ENCODE measurements at regions not wholly inside any gene's neighbourhood (a gene's known extent, or its start where the extent isn't known, plus 50 kb on each side); places are given as distances from the start of the nearest gene placed in this dataset.

DNA sequence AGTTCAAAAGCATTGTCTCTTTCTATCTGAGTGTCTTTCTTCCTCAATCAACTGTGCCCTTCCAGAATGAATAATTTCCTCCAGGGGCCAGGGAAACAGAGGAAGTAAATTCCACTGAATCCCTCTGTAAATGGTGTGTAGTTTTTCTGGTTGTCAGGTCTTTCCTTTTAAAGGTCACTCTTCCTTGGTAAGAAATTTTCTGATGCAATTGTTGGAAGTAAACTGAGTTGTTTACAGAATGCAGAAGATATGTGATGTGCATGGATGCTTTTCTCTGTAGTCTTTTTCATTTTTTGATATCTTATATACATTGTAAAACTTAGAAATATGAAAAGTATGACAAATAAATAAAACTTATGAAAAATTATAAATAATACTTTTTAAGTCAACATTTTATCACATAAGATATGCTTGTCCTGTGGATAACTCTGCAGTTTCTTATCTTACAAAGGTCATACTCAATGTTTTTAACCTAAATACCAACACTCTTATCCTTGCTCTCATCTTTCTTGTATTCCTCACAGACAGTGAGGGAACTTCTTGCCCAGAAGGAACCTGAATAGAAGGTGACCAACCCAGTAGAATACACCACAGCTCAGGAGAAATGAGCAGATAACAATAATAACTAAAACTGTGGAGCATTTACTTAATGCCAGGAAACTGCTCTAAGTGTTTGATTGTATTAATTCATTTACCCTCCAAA, 234.5 kb downstream of the METTL4 start:
- DNase-seq, result no peak

GRCh38 chr18:2337552-2338141, 233.7 kb downstream of the METTL4 start:
- peak; percentile 6 for DNase-seq

GRCh38 chr18:2338601-2339000, 232.7 kb downstream of the METTL4 start:
- DNase-seq, result no peak

- no peak for DNase-seq
These were observed 231.0 kb downstream of the METTL4 start for GRCh38 chr18:2340335-2340734.

- DNase-seq, result no peak
These were observed 223.3 kb downstream of the METTL4 start for GRCh38 chr18:2348003-2348402.

- DNase-seq, result no peak
These were observed 220.0 kb downstream of the METTL4 start for GRCh38 chr18:2351126-2351850.

DNA sequence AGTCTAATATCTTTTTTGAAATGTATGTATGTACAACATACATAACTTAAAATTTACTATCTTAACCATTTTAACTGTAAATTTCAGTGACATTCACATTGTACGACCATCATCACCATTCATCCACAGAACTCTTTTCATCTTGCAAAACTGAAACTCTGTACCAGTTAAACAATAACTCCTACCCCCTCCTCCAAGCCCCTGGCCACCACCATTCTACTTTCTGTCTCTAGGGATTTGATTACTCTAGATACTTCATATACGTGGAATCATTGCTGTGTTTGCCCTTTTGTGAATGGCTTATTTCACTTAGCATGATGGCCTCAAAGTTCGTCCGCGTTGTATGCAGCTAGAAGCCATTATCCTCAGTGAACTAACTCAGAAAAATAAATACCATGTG, 217.0 kb downstream of the METTL4 start:
- no peak for DNase-seq

GRCh38 chr18:2356906-2357305, 214.4 kb downstream of the METTL4 start:
- no peak for DNase-seq

DNA sequence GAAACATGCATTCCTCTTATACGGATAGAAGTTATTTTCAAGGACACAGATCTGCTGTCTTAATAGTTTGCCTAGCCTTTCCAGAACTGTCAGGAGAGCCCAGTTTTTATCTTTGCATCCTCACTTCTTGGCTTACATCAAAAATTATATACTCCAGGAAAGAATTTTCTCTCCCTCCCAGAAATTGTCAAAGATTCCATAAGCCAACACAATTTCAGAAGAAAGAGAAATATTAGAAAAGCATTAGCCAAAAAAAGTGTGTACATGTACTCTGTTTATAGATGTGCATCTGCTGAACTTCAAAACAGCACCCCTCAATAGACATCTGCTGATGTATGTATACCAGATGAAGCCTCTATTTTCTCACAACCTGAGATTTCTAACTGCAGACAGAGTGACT, 210.4 kb downstream of the METTL4 start:
- no peak for DNase-seq

GRCh38 chr18:2368102-2368501, 203.2 kb downstream of the METTL4 start:
- no peak for DNase-seq

- no peak for DNase-seq
These were observed 194.6 kb downstream of the METTL4 start for GRCh38 chr18:2376707-2377106.

GRCh38 chr18:2380101-2380500, 191.2 kb downstream of the METTL4 start:
- DNase-seq, result no peak

DNA sequence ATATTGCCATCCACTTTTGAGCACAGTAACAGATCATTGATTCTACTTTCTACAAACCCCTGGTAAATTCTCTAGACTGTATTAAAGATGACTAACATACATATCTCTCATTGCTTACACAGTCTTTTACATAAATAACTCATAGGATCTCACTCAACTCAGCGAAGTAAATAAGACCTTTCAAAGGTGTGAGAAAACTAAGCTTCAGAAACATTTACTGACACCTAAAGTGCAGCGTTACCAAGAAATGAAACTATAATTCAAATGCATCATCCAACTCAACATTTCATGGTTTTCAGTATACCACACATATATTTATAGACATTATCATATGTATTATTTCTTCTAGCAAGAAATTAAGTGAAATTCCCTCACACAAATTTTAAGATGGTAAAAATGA, 189.8 kb downstream of the METTL4 start:
- DNase-seq, result no peak

GRCh38 chr18:2387588-2387987, 183.7 kb downstream of the METTL4 start:
- DNase-seq, result no peak

GRCh38 chr18:2390158-2390557, 181.1 kb downstream of the METTL4 start:
- DNase-seq, result no peak

- no peak for DNase-seq
These were observed 179.8 kb downstream of the METTL4 start for GRCh38 chr18:2391470-2391869.

DNA sequence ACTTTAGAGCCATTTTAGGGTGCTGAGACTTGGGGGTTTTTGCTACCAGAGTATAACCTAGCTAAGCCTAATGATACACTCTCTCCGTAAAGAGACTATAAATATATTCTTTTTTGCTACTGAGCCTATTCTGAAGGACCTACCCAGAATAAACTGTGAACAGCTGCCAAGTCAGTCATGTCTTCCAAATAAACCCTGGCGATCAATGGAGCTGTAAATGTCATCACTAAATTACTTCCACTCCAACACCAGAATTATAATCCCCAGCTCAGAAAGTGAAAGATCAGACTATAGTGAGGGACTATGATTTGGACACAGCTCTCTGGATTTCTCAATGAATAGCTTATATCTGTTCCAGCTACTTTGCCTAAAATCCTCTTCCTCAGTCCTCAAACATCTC, 178.9 kb downstream of the METTL4 start:
- no peak for DNase-seq

DNA sequence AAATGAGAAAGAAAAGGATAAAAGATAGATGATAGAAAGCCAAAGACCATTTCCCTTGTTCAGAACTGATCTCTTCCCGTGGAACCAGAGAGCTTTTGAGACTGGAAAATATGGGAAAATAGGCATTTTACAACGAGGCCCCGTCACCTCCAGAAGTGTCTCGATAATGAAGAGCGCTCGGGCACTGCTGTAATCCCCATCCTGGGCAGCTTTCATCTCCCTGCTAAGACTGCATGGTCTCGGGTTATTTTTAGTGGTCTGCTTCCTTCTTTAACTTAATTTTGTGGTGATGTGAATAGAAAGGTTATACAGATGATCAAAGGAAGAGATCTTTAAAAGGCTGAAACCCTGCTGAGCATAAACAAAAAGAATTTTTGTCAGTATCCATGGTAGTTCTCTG, 176.6 kb downstream of the METTL4 start:
- DNase-seq, result no peak

- no peak for DNase-seq
These were observed 175.7 kb downstream of the METTL4 start for GRCh38 chr18:2395427-2396161.

DNA sequence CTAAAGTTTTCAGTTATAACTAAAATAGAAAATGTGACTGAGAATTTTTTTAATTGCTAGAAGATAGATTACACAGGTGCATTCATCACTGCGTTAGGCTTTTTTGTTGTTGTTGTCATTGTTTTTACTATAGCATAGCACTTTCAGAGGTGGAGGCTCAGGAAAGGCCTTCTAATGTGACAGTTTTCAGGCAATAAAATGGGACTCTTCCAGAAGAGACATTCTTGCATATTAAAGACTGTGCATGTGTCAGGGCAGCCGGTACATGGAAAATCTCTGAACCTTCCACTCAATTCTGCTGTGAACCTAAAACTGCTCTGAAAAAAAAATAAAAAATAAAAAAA, 175.2 kb downstream of the METTL4 start:
- no peak for DNase-seq

DNA sequence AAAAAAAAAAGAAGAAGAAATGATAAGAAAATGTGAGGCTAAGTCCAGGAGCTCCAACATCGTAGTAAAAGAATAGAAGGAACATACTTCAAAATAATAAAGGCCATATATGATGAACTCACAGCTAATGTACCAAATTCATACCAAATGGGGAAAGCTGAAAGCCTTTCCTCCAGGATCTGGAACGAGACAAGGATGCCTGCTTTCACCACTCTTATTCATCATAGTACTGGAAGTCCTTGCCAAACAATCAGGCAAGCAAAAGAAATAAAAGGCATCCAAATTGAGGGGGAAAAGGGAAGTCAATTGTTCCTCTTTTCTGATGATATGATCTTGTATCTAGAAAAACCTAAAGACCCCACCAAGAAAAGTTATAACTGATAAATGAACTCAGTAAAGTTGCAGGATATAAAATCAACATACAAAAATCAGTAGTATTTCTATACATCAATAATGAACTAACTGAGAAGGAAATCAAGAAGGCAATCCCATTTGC, 170.6 kb downstream of the METTL4 start:
- no peak for DNase-seq

DNA sequence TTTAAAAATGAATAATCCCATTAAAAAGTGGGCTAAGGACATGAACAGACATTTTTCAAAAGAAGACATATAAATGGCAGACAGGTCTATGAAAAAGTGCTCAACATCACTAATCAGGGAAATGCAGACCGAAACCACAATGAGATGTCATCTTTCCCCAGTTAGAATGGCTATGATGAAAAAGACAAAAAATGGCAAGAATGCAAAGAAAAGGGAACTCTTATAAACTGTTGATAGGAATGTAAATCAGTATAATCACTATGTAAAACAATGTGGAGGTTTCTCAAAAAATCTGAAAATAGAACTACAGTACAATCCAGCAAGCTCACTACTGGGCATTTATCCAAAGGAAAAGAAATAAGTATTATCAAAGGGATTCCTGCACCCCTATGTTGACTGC, 169.2 kb downstream of the METTL4 start:
- no peak for DNase-seq

DNA sequence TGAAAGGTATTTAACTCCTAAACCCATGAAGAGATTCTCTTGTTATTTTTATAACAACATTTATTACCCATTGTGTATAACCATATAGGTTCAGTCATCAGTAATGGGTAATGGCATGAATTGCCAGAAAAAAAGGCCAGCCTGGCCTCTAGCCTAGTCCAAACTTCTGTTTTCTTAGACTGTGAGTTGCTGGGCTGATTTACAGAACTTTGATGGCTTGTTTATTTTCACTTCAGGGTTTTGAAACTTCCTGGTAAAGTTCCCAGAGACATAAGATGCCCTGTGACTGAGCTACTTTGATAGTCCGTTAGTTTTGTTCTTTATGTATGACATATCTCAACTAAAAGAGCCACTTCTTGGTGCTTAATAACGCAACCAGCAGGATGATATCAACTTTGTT, 164.8 kb downstream of the METTL4 start:
- no peak for DNase-seq

DNA sequence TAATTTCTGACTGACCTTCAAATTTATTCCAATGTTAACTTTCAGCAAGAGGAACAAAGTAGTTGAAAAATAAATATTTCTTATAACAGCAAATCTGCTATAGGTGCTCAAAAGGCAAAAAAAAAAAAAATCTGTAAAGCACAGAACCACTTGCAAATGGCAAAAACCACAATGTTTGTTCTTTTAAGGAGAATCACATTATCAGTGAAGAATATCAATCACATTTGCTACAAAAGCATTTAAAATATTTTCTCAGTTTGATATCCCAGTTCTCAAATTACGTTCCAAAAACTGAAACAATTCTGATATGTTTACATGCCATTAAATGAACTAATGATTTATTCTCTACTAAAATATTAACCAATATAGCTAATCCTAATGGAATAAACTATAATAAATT, 163.3 kb downstream of the METTL4 start:
- no peak for DNase-seq
